SK-N-SH (cell line): ENCODE measurements at regions not wholly inside any gene's neighbourhood (a gene's known extent, or its start where the extent isn't known, plus 50 kb on each side); places are given as distances from the start of the nearest gene placed in this dataset.

Source experiments
- CTCF ChIA-PET: fragments of 300-600, 350-600 bp; formaldehyde crosslinking; extraction: SDS; loops from one replicate; lab custom pipeline; 2021; lab: Yijun Ruan, JAX
- POLR2A ChIA-PET: fragments of 350-600 bp; sonication (Branson Sonifier 250); formaldehyde crosslinking; extraction: SDS; loops from one replicate; lab custom pipeline; 2020; ENCODE audit warnings: antibody characterized with exemption, inconsistent platforms; lab: Yijun Ruan, JAX
- DNase-seq: peaks from one replicate; pipeline ENCODE4 v3.0.0; 2012
- H2AFZ ChIP-seq: fragments of 200-600 bp; sonication (generic); 2 replicates; pipeline ENCODE4 v1.8.1; 2016; ENCODE audit warnings: antibody characterized with exemption, mild to moderate bottlenecking, low read depth
- H3F3A ChIP-seq: fragments of 200-600 bp; sonication (generic); replicated peaks from 2 replicates; pipeline ENCODE3; 2016; ENCODE audit warnings: antibody characterized with exemption, mild to moderate bottlenecking; ENCODE audit not compliant: insufficient read depth
- H3K27ac ChIP-seq, 2 experiments: fragments of 200-500 bp in 1 of 2; fragments of 200-600 bp in 1 of 2; sonication (Bioruptor generic) in 1 of 2; sonication (generic), shearing (Covaris generic) in 1 of 2; 2 replicates each; pipeline versions ENCODE4 v1.5.1 to v1.6.1; 2014 to 2016; ENCODE audit warnings: low read depth in 2 of 2, inconsistent platforms in 1 of 2, low read length in 1 of 2, mild to moderate bottlenecking in 1 of 2, mixed read lengths in 1 of 2
- H3K27me3 ChIP-seq: fragments of 200-600 bp; sonication (generic), shearing (Covaris generic); 2 replicates; pipeline ENCODE4 v1.6.1; 2016; ENCODE audit warnings: mixed run types; ENCODE audit not compliant: insufficient read depth
- H3K36me3 ChIP-seq, 2 experiments: fragments of 200-500 bp in 1 of 2; fragments of 200-600 bp in 1 of 2; sonication (Bioruptor generic) in 1 of 2; sonication (generic) in 1 of 2; replicated peaks in 1 of 2; 2 replicates each; pipeline versions ENCODE3 to v1.5.1; 2014 to 2016; ENCODE audit warnings: low read length in 1 of 2, mild to moderate bottlenecking in 1 of 2; ENCODE audit not compliant: insufficient read depth in 2 of 2, control insufficient read depth in 1 of 2
- H3K4me1 ChIP-seq, 2 experiments: fragments of 200-500 bp in 1 of 2; fragments of 200-600 bp in 1 of 2; sonication (Bioruptor generic) in 1 of 2; sonication (generic), shearing (Covaris generic) in 1 of 2; 2 replicates each; pipeline versions ENCODE4 v1.5.1 to v1.6.1; 2014 to 2016; ENCODE audit warnings: low read depth in 1 of 2, low read length in 1 of 2, mixed run types in 1 of 2; ENCODE audit not compliant: insufficient read depth in 2 of 2, control insufficient read depth in 1 of 2
- H3K4me2 ChIP-seq: fragments of 200-600 bp; sonication (generic), shearing (Covaris generic); 2 replicates; pipeline ENCODE4 v1.6.1; 2017; ENCODE audit warnings: mixed run types
- H3K4me3 ChIP-seq, 2 experiments: fragments of 200-500 bp in 1 of 2; fragments of 200-600 bp in 1 of 2; sonication (Bioruptor generic) in 1 of 2; sonication (generic), shearing (Covaris generic) in 1 of 2; 2 replicates each; pipeline versions ENCODE4 v1.5.1 to v1.8.1; 2014 to 2016; ENCODE audit warnings: low read depth in 2 of 2, inconsistent platforms in 1 of 2, low read length in 1 of 2, mild to moderate bottlenecking in 1 of 2, mixed read lengths in 1 of 2, moderate library complexity in 1 of 2
- H3K79me2 ChIP-seq: fragments of 200-600 bp; sonication (generic); 2 replicates; pipeline ENCODE4 v1.8.1; 2017; ENCODE audit warnings: mild to moderate bottlenecking; ENCODE audit not compliant: insufficient read depth
- H3K9ac ChIP-seq: fragments of 200-600 bp; sonication (generic); 2 replicates; pipeline ENCODE4 v1.6.1; 2017; ENCODE audit warnings: mixed run types
- H3K9me2 ChIP-seq: fragments of 200-600 bp; sonication (generic); 2 replicates; pipeline ENCODE4 v1.6.1; 2017; ENCODE audit warnings: mixed run types
- H3K9me3 ChIP-seq: fragments of 200-600 bp; sonication (generic); 2 replicates; pipeline ENCODE4 v1.6.1; 2017; ENCODE audit warnings: mixed run types, mild to moderate bottlenecking, moderate library complexity
- H4K20me1 ChIP-seq: fragments of 200-600 bp; sonication (generic); 2 replicates; pipeline ENCODE4 v1.6.1; 2017; ENCODE audit warnings: mild to moderate bottlenecking, mixed run types; ENCODE audit not compliant: insufficient read depth
- CHD2 ChIP-seq: fragments of 150-350 bp; IDR thresholded peaks from 2 replicates; pipeline ENCODE4 v1.6.1; 2018; ENCODE audit warnings: low read length; ENCODE audit not compliant: partially characterized antibody
- ELF1 ChIP-seq: IDR thresholded peaks from 2 replicates; pipeline ENCODE4 v1.4.0; 2012
- EP300 ChIP-seq, 2 experiments: IDR thresholded peaks; 2 replicates each; pipeline versions ENCODE4 v1.4.0 to v1.6.1; 2012; ENCODE audit warnings: borderline replicate concordance in 1 of 2, low read depth in 1 of 2, low read length in 1 of 2
- EZH2phosphoT487 ChIP-seq: fragments of 200-600 bp; sonication (generic); IDR thresholded peaks from 2 replicates; pipeline ENCODE4 v1.6.1; 2017; ENCODE audit warnings: low read depth, mixed run types, mild to moderate bottlenecking, antibody characterized with exemption, moderate library complexity, borderline replicate concordance
- FOSL2 ChIP-seq: IDR thresholded peaks from 2 replicates; pipeline ENCODE4 v1.4.0; 2012; ENCODE audit warnings: low read depth, mild to moderate bottlenecking, moderate library complexity, borderline replicate concordance
- FOXJ3 ChIP-seq: sonication (generic); formaldehyde crosslinking; IDR thresholded peaks from 2 replicates; pipeline ENCODE4 v1.5.1; 2020; ENCODE audit warnings: mild to moderate bottlenecking, missing genetic modification reagents
- FOXM1 ChIP-seq: IDR thresholded peaks from 2 replicates; pipeline ENCODE4 v1.4.0; 2012; ENCODE audit warnings: low read depth, mild to moderate bottlenecking
- JUND ChIP-seq: IDR thresholded peaks from 2 replicates; pipeline ENCODE4 v1.4.0; 2012
- MXI1 ChIP-seq: IDR thresholded peaks from 2 replicates; pipeline ENCODE4 v1.6.1; 2012; ENCODE audit warnings: mild to moderate bottlenecking, low read depth, low read length, improper control_type of control experiment
- NFIC ChIP-seq: IDR thresholded peaks from 2 replicates; pipeline ENCODE4 v1.4.0; 2012; ENCODE audit warnings: borderline replicate concordance
- NRF1 ChIP-seq: IDR thresholded peaks from 2 replicates; pipeline ENCODE4 v1.6.1; 2012; ENCODE audit warnings: low read depth, mild to moderate bottlenecking, low read length
- POLR2AphosphoS5 ChIP-seq: IDR thresholded peaks from 2 replicates; pipeline ENCODE4 v1.6.1; 2012; ENCODE audit warnings: low read depth, low read length
- RCOR1 ChIP-seq: fragments of 150-350 bp; IDR thresholded peaks from 2 replicates; pipeline ENCODE4 v1.6.1; 2017; ENCODE audit warnings: antibody characterized with exemption, low read length
- REST ChIP-seq: IDR thresholded peaks from 2 replicates; pipeline ENCODE4 v1.6.1; 2012; ENCODE audit warnings: mild to moderate bottlenecking, low read depth, low read length, moderate library complexity
- RFX5 ChIP-seq: IDR thresholded peaks from 2 replicates; pipeline ENCODE4 v1.6.1; 2012; ENCODE audit warnings: mild to moderate bottlenecking, improper control_type of control experiment, low read length
- RXRA ChIP-seq: IDR thresholded peaks from 2 replicates; pipeline ENCODE4 v1.4.0; 2012; ENCODE audit warnings: low read depth, mild to moderate bottlenecking, borderline replicate concordance
- TAF1 ChIP-seq: IDR thresholded peaks from 2 replicates; pipeline ENCODE4 v1.6.1; 2012; ENCODE audit warnings: low read depth, mild to moderate bottlenecking, low read length, moderate library complexity, borderline replicate concordance
- TCF12 ChIP-seq: IDR thresholded peaks from 2 replicates; pipeline ENCODE4 v1.4.0; 2012
- TEAD4 ChIP-seq: IDR thresholded peaks from 2 replicates; pipeline ENCODE4 v1.4.0; 2012; ENCODE audit warnings: mild to moderate bottlenecking, borderline replicate concordance; ENCODE audit not compliant: insufficient read depth
- USF2 ChIP-seq: fragments of 150-350 bp; IDR thresholded peaks from 2 replicates; pipeline ENCODE4 v1.6.1; 2017; ENCODE audit warnings: antibody characterized with exemption, low read length, low read depth, borderline replicate concordance
- WGBS: methylation state at CpG from one replicate; pipeline ENCODE4 v1.1.6; 2017; ENCODE audit warnings: low lambda C conversion rate; 5-methylcytosine and 5-hydroxymethylcytosine counted together
- TF ChIP-seq, protein P1 (sequence below): IDR thresholded peaks from 2 replicates; pipeline ENCODE4 v1.4.0; 2012; ENCODE audit warnings: low read depth
- TF ChIP-seq, protein P2 (sequence below): IDR thresholded peaks from 2 replicates; pipeline ENCODE4; 2012

DNA sequence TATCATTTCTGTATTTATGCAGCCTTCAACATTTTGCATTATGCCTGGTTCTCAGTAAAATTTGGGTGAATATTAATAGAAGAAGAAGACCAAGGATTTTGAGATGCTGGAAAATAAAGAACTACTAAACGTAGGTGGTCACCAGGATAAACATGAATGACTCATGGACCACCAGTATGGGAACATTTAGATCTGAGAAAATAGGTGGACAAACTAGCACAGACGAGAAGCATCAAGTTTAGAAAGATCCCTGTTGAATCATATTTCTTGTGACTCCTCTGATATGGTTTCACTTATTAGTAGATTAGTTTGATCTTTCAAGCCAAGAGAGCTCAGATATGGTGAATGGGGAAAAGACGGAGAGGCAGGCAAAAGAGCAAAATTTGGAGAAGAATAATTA, 97.9 kb downstream of the RAP2B start (continued):
- TF ChIP-seq FOSL2, result no peak
- no peak for TF ChIP-seq MXI1
- TF ChIP-seq TEAD4, result no peak
- no peak for TF ChIP-seq NFIC
- TF ChIP-seq TAF1, result no peak
- TF ChIP-seq EZH2phosphoT487, result no peak
- no peak for TF ChIP-seq RXRA
- no peak for TF ChIP-seq RFX5
- TF ChIP-seq, protein P1, sequence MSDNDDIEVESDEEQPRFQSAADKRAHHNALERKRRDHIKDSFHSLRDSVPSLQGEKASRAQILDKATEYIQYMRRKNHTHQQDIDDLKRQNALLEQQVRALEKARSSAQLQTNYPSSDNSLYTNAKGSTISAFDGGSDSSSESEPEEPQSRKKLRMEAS, result no peak
- TF ChIP-seq FOXM1, result no peak
- TF ChIP-seq CHD2, result no peak
- TF ChIP-seq POLR2AphosphoS5, result no peak
- no peak for TF ChIP-seq RCOR1
- no peak for TF ChIP-seq JUND

DNA sequence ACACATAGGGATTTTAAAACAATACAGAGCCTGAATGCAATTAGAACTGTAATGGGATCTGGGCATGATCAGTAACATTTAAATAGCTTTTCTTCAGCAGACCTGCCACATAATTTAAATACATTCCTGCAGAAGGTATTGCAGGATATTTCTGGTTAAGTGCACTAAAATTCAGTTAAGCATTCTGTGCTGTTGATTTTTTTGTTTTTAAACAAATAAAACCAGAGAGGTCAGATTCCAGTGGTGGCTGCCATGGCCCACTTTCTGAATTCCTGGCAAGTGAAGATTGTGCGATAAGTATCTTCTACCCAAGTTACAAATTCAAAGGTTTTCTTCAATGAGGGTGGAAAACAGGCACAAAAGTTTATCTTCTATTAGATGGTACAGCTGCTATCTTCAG, 98.7 kb downstream of the RAP2B start:
- H2AFZ ChIP-seq, result no peak overlapping the region
- no peak overlapping the region for H3K9ac ChIP-seq
- no peak overlapping the region for H3K27ac ChIP-seq
- WGBS, result 87% methylated on average over 1 of the region's 1 CpG
- H3K27me3 ChIP-seq, result no peaks in the 10 kb centered on the region
- no peaks in the 10 kb centered on the region for H3K9me2 ChIP-seq
- H3K4me1 ChIP-seq, result peaks cover 0 to 21% of the 10 kb centered on the region in 2 experiments; a peak in 2 of 4 replicates
- H3K79me2 ChIP-seq, result no peaks in the 10 kb centered on the region
- no peak overlapping the region for H3K4me3 ChIP-seq
- TF ChIP-seq REST, result no peak
- no peak for TF ChIP-seq CHD2
- no peak for TF ChIP-seq RXRA
- no peak for TF ChIP-seq TCF12
- TF ChIP-seq MXI1, result no peak
- TF ChIP-seq ELF1, result no peak
- no peak for TF ChIP-seq USF2
- TF ChIP-seq EZH2phosphoT487, result no peak
- TF ChIP-seq, protein P2, sequence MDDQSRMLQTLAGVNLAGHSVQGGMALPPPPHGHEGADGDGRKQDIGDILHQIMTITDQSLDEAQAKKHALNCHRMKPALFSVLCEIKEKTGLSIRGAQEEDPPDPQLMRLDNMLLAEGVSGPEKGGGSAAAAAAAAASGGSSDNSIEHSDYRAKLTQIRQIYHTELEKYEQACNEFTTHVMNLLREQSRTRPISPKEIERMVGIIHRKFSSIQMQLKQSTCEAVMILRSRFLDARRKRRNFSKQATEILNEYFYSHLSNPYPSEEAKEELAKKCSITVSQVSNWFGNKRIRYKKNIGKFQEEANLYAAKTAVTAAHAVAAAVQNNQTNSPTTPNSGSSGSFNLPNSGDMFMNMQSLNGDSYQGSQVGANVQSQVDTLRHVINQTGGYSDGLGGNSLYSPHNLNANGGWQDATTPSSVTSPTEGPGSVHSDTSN, result no peak
- no peak for TF ChIP-seq FOXJ3
- no peak for TF ChIP-seq EP300 (IDR thresholded peaks at IDR 0.05; ENCODE audit: borderline replicate concordance in 1 of 2, low read depth in 1 of 2, low read length in 1 of 2)
- no peak for TF ChIP-seq RFX5
- TF ChIP-seq NRF1, result no peak
- no peak for TF ChIP-seq NFIC
- TF ChIP-seq, all 33 proteins: peak for 0
- H3K9me3 ChIP-seq, result no peaks in the 10 kb centered on the region
- no peak for DNase-seq
- ChIA-PET POLR2A (no interaction called here), CTCF (interaction anchor here (0.9 kb wide), 1 partner anchor 260 kb away, joined by 3 read pairs; no protein-coding TSS in a partner anchor)
- no peak overlapping the region for H3K4me2 ChIP-seq
- peaks cover 21% of the 10 kb centered on the region for H3F3A ChIP-seq
- no peaks in the 10 kb centered on the region for H4K20me1 ChIP-seq
- H3K36me3 ChIP-seq, result no peaks in the 10 kb centered on the region
